ENCODE measurements at regions not wholly inside any gene's neighbourhood (a gene's known extent, or its start where the extent isn't known, plus 50 kb on each side); places are given as distances from the start of the nearest gene placed in this dataset.

- Histone ChIP-seq H3K79me2 (ENCODE audit: control insufficient read depth, low read length) (no peaks in the 10 kb centered on the region), H3K9me3 (ENCODE audit: control insufficient read depth, insufficient read depth, low read length) (no peaks in the 10 kb centered on the region), H3K9me2 (replicated peaks; ENCODE audit: control insufficient read depth, low read length) (no peaks in the 10 kb centered on the region), H3K4me2 (ENCODE audit: low read length) (no peak overlapping the region), H3K27me3 (ENCODE audit: control insufficient read depth, low read length) (no peaks in the 10 kb centered on the region), H3K4me3 (ENCODE audit: low read length) (no peak overlapping the region), H3K36me3 (ENCODE audit: control insufficient read depth, low read length) (no peaks in the 10 kb centered on the region), H4K20me1 (ENCODE audit: control insufficient read depth, insufficient read depth, low read depth, low read length) (no peaks in the 10 kb centered on the region), H3F3A (ENCODE audit: control insufficient read depth, insufficient read depth) (no peaks in the 10 kb centered on the region), H3K4me1 (ENCODE audit: control insufficient read depth, low read length) (no peaks in the 10 kb centered on the region), H3K27ac (ENCODE audit: low read depth, low read length) (no peak overlapping the region)
- TF ChIP-seq CTCF (IDR thresholded peaks at IDR 0.05; ENCODE audit: low read depth, low read length, poor library complexity, severe bottlenecking) = no peak
- TF ChIP-seq EZH2phosphoT487 (IDR thresholded peaks at IDR 0.05; ENCODE audit: borderline replicate concordance, low read length) = no peak
Measured at GRCh38 chr6:115468272-115469005, 592.3 kb downstream of the FRK start.

GRCh38 chr6:115467726-115468125, 593.0 kb downstream of the FRK start:
- Histone ChIP-seq H4K20me1 (ENCODE audit: control insufficient read depth, insufficient read depth, low read depth, low read length) (no peaks in the 10 kb centered on the region), H3K4me3 (ENCODE audit: low read length) (no peak overlapping the region), H3K9me2 (replicated peaks; ENCODE audit: control insufficient read depth, low read length) (no peaks in the 10 kb centered on the region), H3K27me3 (ENCODE audit: control insufficient read depth, low read length) (no peaks in the 10 kb centered on the region), H3F3A (ENCODE audit: control insufficient read depth, insufficient read depth) (no peaks in the 10 kb centered on the region), H3K79me2 (ENCODE audit: control insufficient read depth, low read length) (no peaks in the 10 kb centered on the region), H3K36me3 (ENCODE audit: control insufficient read depth, low read length) (no peaks in the 10 kb centered on the region), H3K4me1 (ENCODE audit: control insufficient read depth, low read length) (no peaks in the 10 kb centered on the region), H3K4me2 (ENCODE audit: low read length) (no peak overlapping the region), H3K27ac (ENCODE audit: low read depth, low read length) (no peak overlapping the region), H3K9me3 (ENCODE audit: control insufficient read depth, insufficient read depth, low read length) (no peaks in the 10 kb centered on the region)
- TF ChIP-seq EZH2phosphoT487 (IDR thresholded peaks at IDR 0.05; ENCODE audit: borderline replicate concordance, low read length) (no peak), CTCF (IDR thresholded peaks at IDR 0.05; ENCODE audit: low read depth, low read length, poor library complexity, severe bottlenecking) (no peak)

GRCh38 chr6:115460913-115461312, 599.8 kb downstream of the FRK start:
- no peaks in the 10 kb centered on the region for H4K20me1 ChIP-seq (ENCODE audit: control insufficient read depth, insufficient read depth, low read depth, low read length)
- H3K36me3 ChIP-seq (ENCODE audit: control insufficient read depth, low read length) = no peaks in the 10 kb centered on the region
- no peaks in the 10 kb centered on the region for H3K27me3 ChIP-seq (ENCODE audit: control insufficient read depth, low read length)
- H3K9me2 ChIP-seq (replicated peaks; ENCODE audit: control insufficient read depth, low read length) = no peaks in the 10 kb centered on the region
- H3K4me3 ChIP-seq (ENCODE audit: low read length) = no peak overlapping the region
- no peak overlapping the region for H3K27ac ChIP-seq (ENCODE audit: low read depth, low read length)
- no peak overlapping the region for H3K4me2 ChIP-seq (ENCODE audit: low read length)
- H3K79me2 ChIP-seq (ENCODE audit: control insufficient read depth, low read length) = no peaks in the 10 kb centered on the region
- no peaks in the 10 kb centered on the region for H3F3A ChIP-seq (ENCODE audit: control insufficient read depth, insufficient read depth)
- no peak for TF ChIP-seq EZH2phosphoT487 (IDR thresholded peaks at IDR 0.05; ENCODE audit: borderline replicate concordance, low read length)
- no peak for TF ChIP-seq CTCF (IDR thresholded peaks at IDR 0.05; ENCODE audit: low read depth, low read length, poor library complexity, severe bottlenecking)
- H3K9me3 ChIP-seq (ENCODE audit: control insufficient read depth, insufficient read depth, low read length) = no peaks in the 10 kb centered on the region
- no peaks in the 10 kb centered on the region for H3K4me1 ChIP-seq (ENCODE audit: control insufficient read depth, low read length)
